ENCODE measurements at regions not wholly inside any gene's neighbourhood (a gene's known extent, or its start where the extent isn't known, plus 50 kb on each side); places are given as distances from the start of the nearest gene placed in this dataset.

DNA sequence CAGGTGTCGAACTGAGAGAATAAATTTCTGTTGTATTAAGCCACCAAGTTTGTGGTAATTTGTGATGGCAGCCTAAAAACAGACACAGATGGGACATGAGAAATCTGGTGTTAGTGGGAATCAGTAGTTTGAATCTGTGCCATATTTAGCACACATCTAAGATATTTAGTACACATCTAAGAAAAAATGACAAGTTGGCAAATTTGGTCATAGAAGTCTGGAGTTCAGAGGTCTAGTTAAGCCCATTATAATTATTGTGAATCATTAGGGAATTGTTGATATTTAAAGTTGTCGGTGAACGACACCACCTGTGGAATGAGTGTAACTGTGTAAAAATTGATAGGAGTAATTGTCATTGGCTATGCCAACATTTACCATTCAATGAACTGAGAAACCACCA lies 1138.8 kb upstream of the TMEFF2 start:
- TF ChIP-seq, protein P1, sequence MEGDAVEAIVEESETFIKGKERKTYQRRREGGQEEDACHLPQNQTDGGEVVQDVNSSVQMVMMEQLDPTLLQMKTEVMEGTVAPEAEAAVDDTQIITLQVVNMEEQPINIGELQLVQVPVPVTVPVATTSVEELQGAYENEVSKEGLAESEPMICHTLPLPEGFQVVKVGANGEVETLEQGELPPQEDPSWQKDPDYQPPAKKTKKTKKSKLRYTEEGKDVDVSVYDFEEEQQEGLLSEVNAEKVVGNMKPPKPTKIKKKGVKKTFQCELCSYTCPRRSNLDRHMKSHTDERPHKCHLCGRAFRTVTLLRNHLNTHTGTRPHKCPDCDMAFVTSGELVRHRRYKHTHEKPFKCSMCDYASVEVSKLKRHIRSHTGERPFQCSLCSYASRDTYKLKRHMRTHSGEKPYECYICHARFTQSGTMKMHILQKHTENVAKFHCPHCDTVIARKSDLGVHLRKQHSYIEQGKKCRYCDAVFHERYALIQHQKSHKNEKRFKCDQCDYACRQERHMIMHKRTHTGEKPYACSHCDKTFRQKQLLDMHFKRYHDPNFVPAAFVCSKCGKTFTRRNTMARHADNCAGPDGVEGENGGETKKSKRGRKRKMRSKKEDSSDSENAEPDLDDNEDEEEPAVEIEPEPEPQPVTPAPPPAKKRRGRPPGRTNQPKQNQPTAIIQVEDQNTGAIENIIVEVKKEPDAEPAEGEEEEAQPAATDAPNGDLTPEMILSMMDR (IDR thresholded peaks at IDR 0.05; ENCODE audit: low read length), result no peak
- no peak for TF ChIP-seq EZH2phosphoT487 (IDR thresholded peaks at IDR 0.05; ENCODE audit: low read length)
- no peak for TF ChIP-seq EZH2 (optimal IDR thresholded peaks at IDR 0.05; ENCODE audit: low read depth, low read length)
